Calu3 (cell line): ENCODE measurements at regions not wholly inside any gene's neighbourhood (a gene's known extent, or its start where the extent isn't known, plus 50 kb on each side); places are given as distances from the start of the nearest gene placed in this dataset.

Experiments used
- BruUV-seq: library from RNA; stranded (reverse); fragments of 400-500 nt; replicated peaks from 2 replicates; lab custom pipeline; 2021; lab: Mats Ljungman, UMichigan
- CTCF ChIA-PET: fragments of 300-600 bp; sonication (Branson Sonifier 250); formaldehyde crosslinking; loops from one replicate; lab custom pipeline; 2022; ENCODE audit warnings: antibody characterized with exemption; lab: Charles Lee
- DNase-seq: peaks from one replicate; pipeline ENCODE4 v3.0.0; 2022
- H3K27ac Mint-ChIP-seq: one replicate; pipeline ENCODE4 v1.8.0; 2022; ENCODE audit warnings: mixed read lengths; ENCODE audit not compliant: unreplicated experiment
- H3K27me3 Mint-ChIP-seq: one replicate; pipeline ENCODE4 v1.8.0; 2022; ENCODE audit warnings: mixed read lengths; ENCODE audit not compliant: unreplicated experiment
- H3K36me3 Mint-ChIP-seq: one replicate; pipeline ENCODE4 v1.8.0; 2022; ENCODE audit warnings: mild to moderate bottlenecking, moderate library complexity, mixed read lengths; ENCODE audit not compliant: insufficient read depth, unreplicated experiment
- H3K4me1 Mint-ChIP-seq: one replicate; pipeline ENCODE4 v1.8.0; 2022; ENCODE audit warnings: mild to moderate bottlenecking, low read depth, mixed read lengths; ENCODE audit not compliant: unreplicated experiment
- H3K4me3 Mint-ChIP-seq: one replicate; pipeline ENCODE4 v1.8.0; 2022; ENCODE audit warnings: mild to moderate bottlenecking, low read depth, moderate library complexity, mixed read lengths; ENCODE audit not compliant: unreplicated experiment
- H3K9me3 Mint-ChIP-seq: one replicate; pipeline ENCODE4 v1.8.0; 2022; ENCODE audit warnings: low read depth, mixed read lengths; ENCODE audit not compliant: unreplicated experiment
- intact Hi-C: fragments of 100-400 bp; cut with micrococcal nuclease; formaldehyde crosslinking; loops from one replicate; pipeline ENCODE4 v1.10.0; 2022; ENCODE audit not compliant: unreplicated experiment
- TF ChIP-seq, protein P1 (sequence below): fragments of 200-600 bp; IDR thresholded peaks from one replicate; pipeline ENCODE4 v1.8.0; 2022; ENCODE audit warnings: antibody characterized with exemption; ENCODE audit not compliant: unreplicated experiment

GRCh38 chr20:39395478-39396291 lies 433.5 kb downstream of the DHX35 start:
- Mint-ChIP-seq H3K36me3 (no peaks in the 10 kb centered on the region), H3K4me3 (no peak overlapping the region), H3K27me3 (peaks cover 15% of the 10 kb centered on the region), H3K4me1 (no peaks in the 10 kb centered on the region), H3K27ac (no peak overlapping the region), H3K9me3 (peaks cover 3% of the 10 kb centered on the region)
- no peak for DNase-seq
- no TSS peak for BruUV-seq
- intact Hi-C loops = no loop called here
- TF ChIP-seq, protein P1, sequence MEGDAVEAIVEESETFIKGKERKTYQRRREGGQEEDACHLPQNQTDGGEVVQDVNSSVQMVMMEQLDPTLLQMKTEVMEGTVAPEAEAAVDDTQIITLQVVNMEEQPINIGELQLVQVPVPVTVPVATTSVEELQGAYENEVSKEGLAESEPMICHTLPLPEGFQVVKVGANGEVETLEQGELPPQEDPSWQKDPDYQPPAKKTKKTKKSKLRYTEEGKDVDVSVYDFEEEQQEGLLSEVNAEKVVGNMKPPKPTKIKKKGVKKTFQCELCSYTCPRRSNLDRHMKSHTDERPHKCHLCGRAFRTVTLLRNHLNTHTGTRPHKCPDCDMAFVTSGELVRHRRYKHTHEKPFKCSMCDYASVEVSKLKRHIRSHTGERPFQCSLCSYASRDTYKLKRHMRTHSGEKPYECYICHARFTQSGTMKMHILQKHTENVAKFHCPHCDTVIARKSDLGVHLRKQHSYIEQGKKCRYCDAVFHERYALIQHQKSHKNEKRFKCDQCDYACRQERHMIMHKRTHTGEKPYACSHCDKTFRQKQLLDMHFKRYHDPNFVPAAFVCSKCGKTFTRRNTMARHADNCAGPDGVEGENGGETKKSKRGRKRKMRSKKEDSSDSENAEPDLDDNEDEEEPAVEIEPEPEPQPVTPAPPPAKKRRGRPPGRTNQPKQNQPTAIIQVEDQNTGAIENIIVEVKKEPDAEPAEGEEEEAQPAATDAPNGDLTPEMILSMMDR = no peak
- CTCF ChIA-PET = no interaction called here

GRCh38 chr20:39394461-39394860 lies 432.3 kb downstream of the DHX35 start:
- Mint-ChIP-seq H3K36me3 (no peaks in the 10 kb centered on the region), H3K9me3 (peaks cover 3% of the 10 kb centered on the region), H3K4me1 (no peaks in the 10 kb centered on the region), H3K27me3 (peaks cover 15% of the 10 kb centered on the region), H3K4me3 (no peak overlapping the region), H3K27ac (no peak overlapping the region)
- no TSS peak for BruUV-seq
- DNase-seq = no peak
- CTCF ChIA-PET = no interaction called here
- TF ChIP-seq, protein P1 = no peak
- intact Hi-C loops = no loop called here

DNA sequence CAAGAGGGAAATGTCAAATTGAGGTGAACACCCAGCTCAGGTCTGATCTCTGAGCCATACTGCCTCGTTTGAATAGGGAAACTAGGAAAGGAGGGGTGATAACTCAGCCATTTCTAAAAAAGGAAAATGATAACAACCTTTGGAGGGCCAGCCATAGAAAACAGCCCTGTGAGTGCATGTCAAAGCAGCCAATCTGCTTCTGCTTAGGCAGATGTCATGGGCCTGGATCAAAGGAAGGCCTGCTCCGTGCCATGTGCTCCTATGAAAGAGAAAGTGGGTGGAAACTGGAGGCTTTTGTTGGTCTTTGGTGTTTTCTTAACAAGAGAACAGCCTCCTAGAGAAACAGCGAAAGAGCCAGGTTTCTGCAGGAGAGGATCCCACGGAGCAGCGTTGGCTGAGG lies 428.0 kb downstream of the DHX35 start:
- H3K36me3 Mint-ChIP-seq = no peaks in the 10 kb centered on the region
- peaks cover 3% of the 10 kb centered on the region for H3K9me3 Mint-ChIP-seq
- CTCF ChIA-PET = no interaction called here
- peaks cover 7% of the 10 kb centered on the region for H3K27me3 Mint-ChIP-seq
- no peak overlapping the region for H3K4me3 Mint-ChIP-seq
- no peaks in the 10 kb centered on the region for H3K4me1 Mint-ChIP-seq
- TF ChIP-seq, protein P1 = no peak
- intact Hi-C loops = no loop called here
- no peak for DNase-seq
- no TSS peak for BruUV-seq
- H3K27ac Mint-ChIP-seq = no peak overlapping the region

GRCh38 chr20:39381595-39381994 lies 419.5 kb downstream of the DHX35 start:
- H3K27ac Mint-ChIP-seq = no peak overlapping the region
- intact Hi-C loops = no loop called here
- no peaks in the 10 kb centered on the region for H3K36me3 Mint-ChIP-seq
- H3K4me3 Mint-ChIP-seq = no peak overlapping the region
- CTCF ChIA-PET = no interaction called here
- no peaks in the 10 kb centered on the region for H3K27me3 Mint-ChIP-seq
- DNase-seq = no peak
- no peaks in the 10 kb centered on the region for H3K4me1 Mint-ChIP-seq
- TF ChIP-seq, protein P1 = no peak
- peaks cover 9% of the 10 kb centered on the region for H3K9me3 Mint-ChIP-seq
- BruUV-seq = no TSS peak
